Activated CD4-positive, alpha-beta T cell treated with anti-CD3 and anti-CD28 coated beads, Interleukin-2, amount 50 U/mL, for 16 hours (primary cell): ENCODE measurements at regions not wholly inside any gene's neighbourhood (a gene's known extent, or its start where the extent isn't known, plus 50 kb on each side); places are given as distances from the start of the nearest gene placed in this dataset.

Experiments used
- DNase-seq: peaks from one replicate; pipeline ENCODE4 v3.0.0-alpha.2; 2020

DNA sequence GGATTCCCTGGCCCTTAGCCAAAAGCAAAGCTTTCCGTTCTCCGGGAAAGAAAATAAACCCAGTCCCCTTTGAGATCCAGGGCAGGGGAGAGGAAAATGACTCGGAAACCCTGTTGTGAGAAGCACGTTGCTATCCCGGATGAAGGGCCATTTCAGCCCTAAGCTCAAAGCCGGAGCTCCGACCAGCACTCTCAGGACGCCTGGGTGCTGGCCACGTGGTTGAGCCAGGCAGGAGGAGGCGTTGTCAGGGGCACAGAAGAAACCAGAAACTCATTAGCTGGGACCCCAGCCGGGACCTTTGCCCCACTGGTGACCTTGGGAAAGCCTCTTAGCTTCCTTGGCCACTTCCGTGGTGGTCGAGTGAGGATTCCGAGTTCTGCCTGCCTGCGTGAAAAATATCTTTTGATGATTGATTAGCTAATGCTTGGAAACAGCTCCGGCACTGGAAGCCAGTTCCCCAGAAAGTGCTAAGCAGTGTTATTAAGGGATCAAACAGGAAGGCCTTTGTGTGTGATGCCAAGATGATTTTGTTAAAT lies 57.6 kb upstream of the FZD10 start:
- no peak for DNase-seq

DNA sequence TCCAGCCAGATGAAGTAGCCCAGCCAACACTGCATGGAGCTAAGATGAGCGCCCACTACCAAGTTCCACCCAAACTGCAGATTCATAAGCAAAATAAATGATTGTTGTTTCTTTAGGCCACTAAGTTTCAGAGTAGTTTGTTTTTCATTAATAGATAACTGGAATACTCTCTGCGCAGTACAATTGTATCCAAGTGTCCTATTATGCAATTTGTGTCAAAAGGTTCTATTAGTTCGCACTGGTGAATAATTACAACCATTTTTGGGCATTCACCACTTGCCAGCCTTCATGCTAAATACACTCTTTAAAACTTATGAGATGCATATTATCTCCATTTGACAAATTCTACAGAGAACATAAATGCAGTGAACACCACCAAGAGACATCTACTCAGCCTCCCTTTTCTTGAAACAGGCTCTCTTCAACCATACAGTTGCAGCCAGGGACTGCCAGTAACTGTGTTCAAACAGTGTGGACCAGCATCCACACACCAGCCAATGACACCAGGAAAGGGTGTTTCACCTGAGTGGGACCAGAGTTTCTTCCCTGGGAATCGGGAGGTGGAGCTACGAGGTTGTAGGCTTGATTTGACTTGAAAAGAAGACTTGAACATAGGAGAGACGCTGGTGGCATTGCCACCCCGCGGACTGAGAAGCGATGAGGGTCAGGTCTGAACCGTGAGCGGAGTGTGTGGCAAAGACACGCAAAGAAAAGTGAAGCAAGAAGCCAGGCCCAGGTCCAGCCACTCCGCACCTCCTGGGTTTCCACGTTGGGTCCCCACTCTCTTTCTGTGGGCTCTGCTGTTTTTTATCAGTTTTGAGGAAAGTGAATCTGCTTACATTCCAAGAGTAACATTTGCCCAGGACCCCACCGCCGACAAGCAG lies 53.0 kb upstream of the FZD10 start:
- DNase-seq = no peak

DNA sequence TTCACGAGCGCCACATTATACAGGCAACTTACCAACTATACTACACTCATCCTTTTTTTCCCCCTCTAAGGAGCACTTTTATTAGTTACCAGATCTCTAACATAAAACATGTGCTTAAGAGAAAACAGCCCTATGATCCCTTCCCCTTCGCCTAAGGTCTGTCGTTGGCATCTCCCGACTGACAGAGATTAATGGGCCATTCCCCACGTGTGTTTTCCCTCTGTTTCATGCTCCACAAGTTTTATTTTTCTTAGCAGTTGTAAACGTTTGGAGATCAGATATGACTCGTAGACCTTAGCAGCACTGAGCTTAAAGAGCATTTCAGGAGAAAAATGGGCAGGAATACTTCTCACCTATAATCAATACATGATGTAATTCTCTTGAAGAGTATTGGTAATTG lies 51.4 kb upstream of the FZD10 start:
- no peak for DNase-seq

DNA sequence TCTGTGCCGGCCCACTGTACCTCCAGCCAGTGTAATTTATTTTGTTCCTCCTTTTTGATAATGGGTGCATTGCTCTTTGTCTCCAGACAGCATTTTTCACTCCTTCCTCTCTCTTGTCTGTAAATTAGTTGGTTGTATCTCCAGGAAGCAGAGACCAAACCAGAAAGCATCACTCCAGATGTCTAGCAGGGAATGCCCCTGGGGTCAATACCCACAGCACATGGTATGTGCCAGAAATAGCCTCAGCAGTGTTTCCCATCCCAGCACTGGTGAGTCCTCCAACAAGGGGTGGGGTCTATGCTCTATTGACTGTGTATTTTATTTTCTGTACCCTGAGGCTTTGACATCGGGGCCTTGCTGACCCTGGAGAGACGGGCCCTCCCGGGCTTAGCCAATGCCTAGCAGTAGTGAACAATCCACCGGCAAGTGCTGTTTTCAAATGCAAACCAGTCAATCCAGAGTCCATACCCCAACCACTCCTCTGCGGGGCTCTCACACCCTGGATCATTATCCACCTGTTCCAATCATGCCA lies 50.2 kb upstream of the FZD10 start:
- DNase-seq = no peak
